ENCODE measurements at regions not wholly inside any gene's neighbourhood (a gene's known extent, or its start where the extent isn't known, plus 50 kb on each side); places are given as distances from the start of the nearest gene placed in this dataset.

GRCh38 chr2:144675731-144676130, 155.8 kb upstream of the ZEB2 start:
- Histone ChIP-seq H3K36me3 (ENCODE audit: control insufficient read depth in 2 of 3, insufficient read depth in 3 of 3, low read length in 3 of 3) (no peaks in the 10 kb centered on the region), H3K27me3 (ENCODE audit: control insufficient read depth, insufficient read depth, low read length) (no peaks in the 10 kb centered on the region), H3K4me3 (ENCODE audit: low read length in 3 of 3) (no peak overlapping the region), H3K9ac (ENCODE audit: low read length in 3 of 3) (no peak overlapping the region), H3K9me3 (ENCODE audit: control insufficient read depth in 2 of 3, insufficient read depth in 1 of 3, low read length in 3 of 3) (no peaks in the 10 kb centered on the region), H3K4me1 (ENCODE audit: control insufficient read depth in 2 of 3, insufficient read depth in 2 of 3, low read depth in 1 of 3, low read length in 3 of 3) (peaks cover 0 to 7% (median 6%) of the 10 kb centered on the region in 3 donors), H3K27ac (ENCODE audit: low read depth in 2 of 2, low read length in 2 of 2) (no peak overlapping the region)
- TF ChIP-seq CTCF (IDR thresholded peaks at IDR 0.05; ENCODE audit: borderline replicate concordance, extremely low read depth, insufficient read depth): no peak
- DNase-seq: no peak
- intact Hi-C loops (cut with DNase I): no loop called here
- FAIRE-seq: no peak

- intact Hi-C loops (cut with DNase I): no loop called here
- peaks cover 0 to 7% (median 6%) of the 10 kb centered on the region in 3 donors for H3K4me1 ChIP-seq (ENCODE audit: control insufficient read depth in 2 of 3, insufficient read depth in 2 of 3, low read depth in 1 of 3, low read length in 3 of 3)
- FAIRE-seq: no peak
These were observed 155.4 kb upstream of the ZEB2 start for GRCh38 chr2:144675331-144675730.

DNA sequence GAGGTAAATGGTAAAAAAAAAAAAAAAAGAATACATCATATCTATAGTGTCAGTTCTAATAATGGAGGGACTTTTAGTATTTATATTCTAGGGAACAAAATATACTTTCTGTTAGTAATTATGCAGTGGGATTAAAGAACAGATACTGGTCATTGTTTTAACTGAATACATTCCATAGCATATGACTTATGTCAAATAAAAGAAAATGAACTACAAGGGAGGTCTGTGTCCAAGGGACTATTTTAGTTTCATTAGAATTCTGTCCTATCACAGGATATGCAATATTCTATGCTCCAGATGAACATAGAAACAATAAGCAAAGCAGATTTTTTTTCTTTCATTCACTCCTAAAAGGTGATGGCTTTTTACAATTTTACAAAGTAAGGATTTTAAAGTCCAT, 154.2 kb upstream of the ZEB2 start:
- intact Hi-C loops (cut with DNase I): no loop called here
- H3K9me3 ChIP-seq (ENCODE audit: control insufficient read depth in 2 of 3, insufficient read depth in 1 of 3, low read length in 3 of 3): no peaks in the 10 kb centered on the region
- H3K27me3 ChIP-seq (ENCODE audit: control insufficient read depth, insufficient read depth, low read length): no peaks in the 10 kb centered on the region
- DNase-seq: no peak
- no peak for TF ChIP-seq CTCF (IDR thresholded peaks at IDR 0.05; ENCODE audit: borderline replicate concordance, extremely low read depth, insufficient read depth)
- peaks cover 0 to 7% (median 6%) of the 10 kb centered on the region in 3 donors for H3K4me1 ChIP-seq (ENCODE audit: control insufficient read depth in 2 of 3, insufficient read depth in 2 of 3, low read depth in 1 of 3, low read length in 3 of 3)
- no peak overlapping the region for H3K4me3 ChIP-seq (ENCODE audit: low read length in 3 of 3)
- H3K36me3 ChIP-seq (ENCODE audit: control insufficient read depth in 2 of 3, insufficient read depth in 3 of 3, low read length in 3 of 3): no peaks in the 10 kb centered on the region
- no peak for FAIRE-seq
- no peak overlapping the region for H3K27ac ChIP-seq (ENCODE audit: low read depth in 2 of 2, low read length in 2 of 2)
- no peak overlapping the region for H3K9ac ChIP-seq (ENCODE audit: low read length in 3 of 3)

More at GRCh38 chr2:144675331-144675730, 155.4 kb upstream of the ZEB2 start:
- Histone ChIP-seq H3K4me3 (ENCODE audit: low read length in 3 of 3) (no peak overlapping the region), H3K9me3 (ENCODE audit: control insufficient read depth in 2 of 3, insufficient read depth in 1 of 3, low read length in 3 of 3) (no peaks in the 10 kb centered on the region), H3K27ac (ENCODE audit: low read depth in 2 of 2, low read length in 2 of 2) (no peak overlapping the region), H3K27me3 (ENCODE audit: control insufficient read depth, insufficient read depth, low read length) (no peaks in the 10 kb centered on the region), H3K36me3 (ENCODE audit: control insufficient read depth in 2 of 3, insufficient read depth in 3 of 3, low read length in 3 of 3) (no peaks in the 10 kb centered on the region), H3K9ac (ENCODE audit: low read length in 3 of 3) (no peak overlapping the region)
- DNase-seq: no peak
- TF ChIP-seq CTCF (IDR thresholded peaks at IDR 0.05; ENCODE audit: borderline replicate concordance, extremely low read depth, insufficient read depth): no peak

DNA sequence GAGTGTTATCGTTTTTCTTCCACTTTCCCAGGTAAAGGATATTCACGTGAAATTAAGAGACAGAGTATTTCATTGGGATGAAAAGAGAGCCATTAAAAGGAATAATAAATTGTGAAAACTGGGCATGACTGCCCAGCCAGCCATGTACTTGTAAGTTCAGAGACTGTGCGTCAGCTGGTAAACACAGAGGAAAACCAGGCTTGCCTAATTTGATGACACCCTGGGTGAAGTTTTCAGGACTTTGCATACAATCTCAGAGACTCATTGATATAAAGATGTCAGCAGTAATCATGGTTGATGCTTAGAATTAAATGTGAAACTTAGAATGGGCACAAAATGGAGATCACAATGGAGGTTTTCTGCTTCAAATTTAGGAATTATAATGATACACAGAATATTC, 153.5 kb upstream of the ZEB2 start:
- DNase-seq: no peak
- peaks cover 0 to 6% (median 6%) of the 10 kb centered on the region in 3 donors for H3K4me1 ChIP-seq (ENCODE audit: control insufficient read depth in 2 of 3, insufficient read depth in 2 of 3, low read depth in 1 of 3, low read length in 3 of 3)
- no peak overlapping the region for H3K4me3 ChIP-seq (ENCODE audit: low read length in 3 of 3)
- no peak for FAIRE-seq
- no peak overlapping the region for H3K27ac ChIP-seq (ENCODE audit: low read depth in 2 of 2, low read length in 2 of 2)
- no peaks in the 10 kb centered on the region for H3K9me3 ChIP-seq (ENCODE audit: control insufficient read depth in 2 of 3, insufficient read depth in 1 of 3, low read length in 3 of 3)
- intact Hi-C loops (cut with DNase I): no loop called here
- no peaks in the 10 kb centered on the region for H3K36me3 ChIP-seq (ENCODE audit: control insufficient read depth in 2 of 3, insufficient read depth in 3 of 3, low read length in 3 of 3)
- H3K27me3 ChIP-seq (ENCODE audit: control insufficient read depth, insufficient read depth, low read length): no peaks in the 10 kb centered on the region
- no peak for TF ChIP-seq CTCF (IDR thresholded peaks at IDR 0.05; ENCODE audit: borderline replicate concordance, extremely low read depth, insufficient read depth)
- H3K9ac ChIP-seq (ENCODE audit: low read length in 3 of 3): no peak overlapping the region

All from kidney (tissue), 13 donors.